ENCODE measurements at regions not wholly inside any gene's neighbourhood (a gene's known extent, or its start where the extent isn't known, plus 50 kb on each side); places are given as distances from the start of the nearest gene placed in this dataset.

DNA sequence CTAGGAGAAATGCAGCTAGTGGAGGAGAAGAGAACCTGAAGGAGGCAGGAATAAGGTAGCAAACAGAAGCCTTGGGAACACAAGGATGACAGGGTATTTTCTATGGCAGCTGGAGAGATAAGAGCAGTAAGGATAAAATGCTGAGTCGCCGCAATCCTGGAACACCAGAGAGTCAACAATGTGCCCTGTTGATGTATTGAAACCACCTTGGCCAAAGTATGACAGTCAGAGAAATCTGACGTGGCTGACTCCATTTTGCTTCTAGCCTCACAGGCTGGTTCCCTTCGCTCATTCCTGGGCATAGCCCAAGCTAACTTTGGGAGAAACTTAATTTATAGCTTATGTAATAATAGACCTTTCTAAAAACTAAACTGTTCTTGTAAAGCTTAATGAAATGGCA is 56.6 kb upstream of the C4orf54 start:
- no peak for FAIRE-seq
- TF ChIP-seq, protein P1, sequence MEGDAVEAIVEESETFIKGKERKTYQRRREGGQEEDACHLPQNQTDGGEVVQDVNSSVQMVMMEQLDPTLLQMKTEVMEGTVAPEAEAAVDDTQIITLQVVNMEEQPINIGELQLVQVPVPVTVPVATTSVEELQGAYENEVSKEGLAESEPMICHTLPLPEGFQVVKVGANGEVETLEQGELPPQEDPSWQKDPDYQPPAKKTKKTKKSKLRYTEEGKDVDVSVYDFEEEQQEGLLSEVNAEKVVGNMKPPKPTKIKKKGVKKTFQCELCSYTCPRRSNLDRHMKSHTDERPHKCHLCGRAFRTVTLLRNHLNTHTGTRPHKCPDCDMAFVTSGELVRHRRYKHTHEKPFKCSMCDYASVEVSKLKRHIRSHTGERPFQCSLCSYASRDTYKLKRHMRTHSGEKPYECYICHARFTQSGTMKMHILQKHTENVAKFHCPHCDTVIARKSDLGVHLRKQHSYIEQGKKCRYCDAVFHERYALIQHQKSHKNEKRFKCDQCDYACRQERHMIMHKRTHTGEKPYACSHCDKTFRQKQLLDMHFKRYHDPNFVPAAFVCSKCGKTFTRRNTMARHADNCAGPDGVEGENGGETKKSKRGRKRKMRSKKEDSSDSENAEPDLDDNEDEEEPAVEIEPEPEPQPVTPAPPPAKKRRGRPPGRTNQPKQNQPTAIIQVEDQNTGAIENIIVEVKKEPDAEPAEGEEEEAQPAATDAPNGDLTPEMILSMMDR (IDR thresholded peaks at IDR 0.05; ENCODE audit: borderline replicate concordance, extremely low read depth, insufficient read depth), result no peak
- no peaks in the 10 kb centered on the region for H3K9me3 ChIP-seq (ENCODE audit: control insufficient read depth in 2 of 3, insufficient read depth in 1 of 3, low read length in 3 of 3)
- DNase-seq, result no peak
- intact Hi-C loops (cut with DNase I), result no loop called here
- H3K4me1 ChIP-seq (ENCODE audit: control insufficient read depth in 2 of 3, insufficient read depth in 2 of 3, low read depth in 1 of 3, low read length in 3 of 3), result no peaks in the 10 kb centered on the region
- H3K9ac ChIP-seq (ENCODE audit: low read length in 3 of 3), result no peak overlapping the region
- no peak overlapping the region for H3K27ac ChIP-seq (ENCODE audit: low read depth in 2 of 2, low read length in 2 of 2)
- no peak overlapping the region for H3K4me3 ChIP-seq (ENCODE audit: low read length in 3 of 3)
- H3K27me3 ChIP-seq (ENCODE audit: control insufficient read depth, insufficient read depth, low read length), result no peaks in the 10 kb centered on the region
- no peaks in the 10 kb centered on the region for H3K36me3 ChIP-seq (ENCODE audit: control insufficient read depth in 2 of 3, insufficient read depth in 3 of 3, low read length in 3 of 3)

DNA sequence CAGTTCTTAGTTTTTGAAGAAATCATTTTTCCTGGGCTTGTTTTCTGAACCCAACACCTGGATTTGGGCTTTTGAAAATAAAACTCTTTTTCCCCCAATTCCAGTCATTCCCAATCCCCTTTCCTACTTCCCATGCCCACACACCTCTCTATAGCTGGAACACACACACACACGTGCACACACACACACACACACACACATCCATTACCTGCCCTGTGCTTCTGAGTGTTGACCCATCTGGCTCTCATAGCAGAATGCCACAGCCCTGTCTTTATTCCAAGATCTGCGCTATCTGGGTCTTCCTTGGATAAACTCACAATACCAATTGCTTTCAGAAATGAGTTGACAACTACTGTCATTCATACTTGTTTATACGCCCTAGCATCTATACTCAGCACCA is 54.9 kb upstream of the C4orf54 start:
- no peak for FAIRE-seq
- H3K9me3 ChIP-seq (ENCODE audit: control insufficient read depth in 2 of 3, insufficient read depth in 1 of 3, low read length in 3 of 3), result no peaks in the 10 kb centered on the region
- no peaks in the 10 kb centered on the region for H3K4me1 ChIP-seq (ENCODE audit: control insufficient read depth in 2 of 3, insufficient read depth in 2 of 3, low read depth in 1 of 3, low read length in 3 of 3)
- no peaks in the 10 kb centered on the region for H3K36me3 ChIP-seq (ENCODE audit: control insufficient read depth in 2 of 3, insufficient read depth in 3 of 3, low read length in 3 of 3)
- H3K9ac ChIP-seq (ENCODE audit: low read length in 3 of 3), result no peak overlapping the region
- no peak for DNase-seq
- H3K27me3 ChIP-seq (ENCODE audit: control insufficient read depth, insufficient read depth, low read length), result no peaks in the 10 kb centered on the region
- intact Hi-C loops (cut with DNase I), result no loop called here
- H3K4me3 ChIP-seq (ENCODE audit: low read length in 3 of 3), result no peak overlapping the region
- no peak overlapping the region for H3K27ac ChIP-seq (ENCODE audit: low read depth in 2 of 2, low read length in 2 of 2)
- TF ChIP-seq, protein P1 (IDR thresholded peaks at IDR 0.05; ENCODE audit: borderline replicate concordance, extremely low read depth, insufficient read depth), result no peak

DNA sequence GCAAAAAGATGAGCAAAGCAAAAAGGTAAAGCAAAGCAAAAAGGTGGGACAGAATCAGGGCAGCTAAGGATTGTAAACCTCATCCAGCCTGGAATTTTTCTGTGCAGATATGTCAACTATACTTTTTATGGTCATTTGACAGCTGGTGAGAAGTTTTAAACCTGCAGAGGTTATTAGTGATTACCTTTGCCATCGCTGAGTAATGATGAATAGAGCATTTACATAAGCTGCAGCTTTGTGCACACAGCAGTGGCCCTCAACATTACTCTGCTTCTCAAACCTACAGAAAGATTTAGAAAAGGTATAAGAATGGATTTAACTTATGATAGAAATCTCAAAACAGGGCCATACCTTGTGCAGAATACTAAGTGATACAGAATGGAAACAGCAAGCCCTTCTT is 54.5 kb upstream of the C4orf54 start:
- DNase-seq (no peak), FAIRE-seq (no peak)
- H3K27me3 ChIP-seq (ENCODE audit: control insufficient read depth, insufficient read depth, low read length), result no peaks in the 10 kb centered on the region
- H3K36me3 ChIP-seq (ENCODE audit: control insufficient read depth in 2 of 3, insufficient read depth in 3 of 3, low read length in 3 of 3), result no peaks in the 10 kb centered on the region
- no peak overlapping the region for H3K4me3 ChIP-seq (ENCODE audit: low read length in 3 of 3)
- H3K9me3 ChIP-seq (ENCODE audit: control insufficient read depth in 2 of 3, insufficient read depth in 1 of 3, low read length in 3 of 3), result no peaks in the 10 kb centered on the region
- H3K27ac ChIP-seq (ENCODE audit: low read depth in 2 of 2, low read length in 2 of 2), result no peak overlapping the region
- no peak overlapping the region for H3K9ac ChIP-seq (ENCODE audit: low read length in 3 of 3)
- intact Hi-C loops (cut with DNase I), result no loop called here
- TF ChIP-seq, protein P1 (IDR thresholded peaks at IDR 0.05; ENCODE audit: borderline replicate concordance, extremely low read depth, insufficient read depth), result no peak
- no peaks in the 10 kb centered on the region for H3K4me1 ChIP-seq (ENCODE audit: control insufficient read depth in 2 of 3, insufficient read depth in 2 of 3, low read depth in 1 of 3, low read length in 3 of 3)

DNA sequence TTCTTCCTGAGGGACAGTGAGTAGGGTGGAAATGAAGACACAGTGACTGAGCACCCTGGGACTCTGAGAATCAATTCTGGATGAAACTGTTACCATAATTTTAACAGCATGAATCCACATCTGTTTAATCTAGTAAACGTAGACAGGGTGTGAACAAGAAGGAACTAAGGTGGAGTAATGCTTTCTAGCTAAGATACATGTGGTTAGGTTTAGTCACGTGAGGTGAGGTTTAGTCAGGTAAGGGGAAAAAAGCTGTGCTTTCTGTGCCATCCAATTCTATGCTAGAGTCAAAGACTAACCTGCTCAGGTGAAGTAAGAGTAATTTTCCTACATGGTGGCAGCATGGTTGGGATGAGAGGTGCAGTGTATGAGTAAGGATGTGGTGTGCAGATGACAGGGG is 54.0 kb upstream of the C4orf54 start:
- H3K4me1 ChIP-seq (ENCODE audit: control insufficient read depth in 2 of 3, insufficient read depth in 2 of 3, low read depth in 1 of 3, low read length in 3 of 3), result no peaks in the 10 kb centered on the region
- no peaks in the 10 kb centered on the region for H3K36me3 ChIP-seq (ENCODE audit: control insufficient read depth in 2 of 3, insufficient read depth in 3 of 3, low read length in 3 of 3)
- H3K27ac ChIP-seq (ENCODE audit: low read depth in 2 of 2, low read length in 2 of 2), result no peak overlapping the region
- DNase-seq (no peak), FAIRE-seq (no peak)
- no peak overlapping the region for H3K4me3 ChIP-seq (ENCODE audit: low read length in 3 of 3)
- H3K9me3 ChIP-seq (ENCODE audit: control insufficient read depth in 2 of 3, insufficient read depth in 1 of 3, low read length in 3 of 3), result no peaks in the 10 kb centered on the region
- intact Hi-C loops (cut with DNase I), result no loop called here
- H3K27me3 ChIP-seq (ENCODE audit: control insufficient read depth, insufficient read depth, low read length), result no peaks in the 10 kb centered on the region
- no peak overlapping the region for H3K9ac ChIP-seq (ENCODE audit: low read length in 3 of 3)
- TF ChIP-seq, protein P1 (IDR thresholded peaks at IDR 0.05; ENCODE audit: borderline replicate concordance, extremely low read depth, insufficient read depth), result no peak

Data from kidney (tissue), 13 donors.